ENCODE measurements at regions not wholly inside any gene's neighbourhood (a gene's known extent, or its start where the extent isn't known, plus 50 kb on each side); places are given as distances from the start of the nearest gene placed in this dataset.

- no peak for DNase-seq (ENCODE audit: low read depth in 1 of 2, low spot score in 1 of 2)
These were observed 145.7 kb upstream of the TIAM1 start for GRCh38 chr21:31489726-31490125.

GRCh38 chr21:31489014-31489413, 145.0 kb upstream of the TIAM1 start:
- H3K27me3 ChIP-seq (ENCODE audit: insufficient read depth, poor library complexity, severe bottlenecking): no peaks in the 10 kb centered on the region
- DNase-seq (ENCODE audit: low read depth in 1 of 2, low spot score in 1 of 2): no peak
- no peak for TF ChIP-seq REST (IDR thresholded peaks at IDR 0.05; ENCODE audit: insufficient replicate concordance, low read depth)
- TF ChIP-seq SPI1 (IDR thresholded peaks at IDR 0.05; ENCODE audit: borderline replicate concordance, low read depth): no peak
- no peak for TF ChIP-seq GABPA (IDR thresholded peaks at IDR 0.05; ENCODE audit: low read depth)
- no peak for TF ChIP-seq POLR2AphosphoS5 (IDR thresholded peaks at IDR 0.05; ENCODE audit: low read depth)
- TF ChIP-seq CTCF (IDR thresholded peaks at IDR 0.05; ENCODE audit: insufficient read depth, low read length): no peak
- H3K4me3 ChIP-seq (replicated peaks; ENCODE audit: insufficient read depth, low read length): no peak overlapping the region
- no peak overlapping the region for H3K27ac ChIP-seq (replicated peaks)

More at GRCh38 chr21:31489726-31490125, 145.7 kb upstream of the TIAM1 start:
- H3K27me3 ChIP-seq (ENCODE audit: insufficient read depth, poor library complexity, severe bottlenecking): no peaks in the 10 kb centered on the region
- TF ChIP-seq REST (IDR thresholded peaks at IDR 0.05; ENCODE audit: insufficient replicate concordance, low read depth) (no peak), POLR2AphosphoS5 (IDR thresholded peaks at IDR 0.05; ENCODE audit: low read depth) (no peak), GABPA (IDR thresholded peaks at IDR 0.05; ENCODE audit: low read depth) (no peak), CTCF (IDR thresholded peaks at IDR 0.05; ENCODE audit: insufficient read depth, low read length) (no peak), SPI1 (IDR thresholded peaks at IDR 0.05; ENCODE audit: borderline replicate concordance, low read depth) (no peak)
- H3K27ac ChIP-seq (replicated peaks): no peak overlapping the region
- H3K4me3 ChIP-seq (replicated peaks; ENCODE audit: insufficient read depth, low read length): no peak overlapping the region

- no peak overlapping the region for H3K27ac ChIP-seq (replicated peaks)
- no peak overlapping the region for H3K4me3 ChIP-seq (replicated peaks; ENCODE audit: insufficient read depth, low read length)
- DNase-seq (ENCODE audit: low read depth in 1 of 2, low spot score in 1 of 2): no peak
- H3K27me3 ChIP-seq (ENCODE audit: insufficient read depth, poor library complexity, severe bottlenecking): no peaks in the 10 kb centered on the region
- TF ChIP-seq GABPA (IDR thresholded peaks at IDR 0.05; ENCODE audit: low read depth): no peak
- no peak for TF ChIP-seq POLR2AphosphoS5 (IDR thresholded peaks at IDR 0.05; ENCODE audit: low read depth)
- no peak for TF ChIP-seq SPI1 (IDR thresholded peaks at IDR 0.05; ENCODE audit: borderline replicate concordance, low read depth)
- TF ChIP-seq REST (IDR thresholded peaks at IDR 0.05; ENCODE audit: insufficient replicate concordance, low read depth): no peak
- no peak for TF ChIP-seq CTCF (IDR thresholded peaks at IDR 0.05; ENCODE audit: insufficient read depth, low read length)
These were observed 140.2 kb upstream of the TIAM1 start for GRCh38 chr21:31484219-31484618.

All from HL-60 (cell line).